ENCODE measurements at regions not wholly inside any gene's neighbourhood (a gene's known extent, or its start where the extent isn't known, plus 50 kb on each side); places are given as distances from the start of the nearest gene placed in this dataset.
"Not testable (repeated sequence)": the region's sequence is repeated elsewhere in the genome, so short reads cannot be mapped to it uniquely, and the experiment has no call there.

GRCh38 chrX:98263135-98263534 lies 1379.4 kb downstream of the RPA4 start:
- no peak for DNase-seq (ENCODE audit: extremely low spot score, unreplicated experiment)
- no peak for TF ChIP-seq CTCF (conservative IDR thresholded peaks at IDR 0.05)
- no peak overlapping the region for H3K27ac Mint-ChIP-seq
- peaks cover 6% of the 10 kb centered on the region for H3K9me3 Mint-ChIP-seq
- no peaks in the 10 kb centered on the region for H3K4me1 Mint-ChIP-seq (ENCODE audit: unreplicated experiment)
- H3K36me3 Mint-ChIP-seq, result no peaks in the 10 kb centered on the region
- H3K27me3 Mint-ChIP-seq, result no peaks in the 10 kb centered on the region
- H3K4me3 Mint-ChIP-seq, result no peak overlapping the region

GRCh38 chrX:98289726-98290125 lies 1406.0 kb downstream of the RPA4 start:
- Mint-ChIP-seq H3K4me3 (no peak overlapping the region), H3K27me3 (no peaks in the 10 kb centered on the region), H3K27ac (no peak overlapping the region), H3K9me3 (no peaks in the 10 kb centered on the region), H3K36me3 (no peaks in the 10 kb centered on the region), H3K4me1 (ENCODE audit: unreplicated experiment) (no peaks in the 10 kb centered on the region)
- no peak for TF ChIP-seq CTCF (conservative IDR thresholded peaks at IDR 0.05)
- no peak for DNase-seq (ENCODE audit: extremely low spot score, unreplicated experiment)

- H3K9me3 Mint-ChIP-seq, result no peaks in the 10 kb centered on the region
- no peaks in the 10 kb centered on the region for H3K36me3 Mint-ChIP-seq
- TF ChIP-seq CTCF (conservative IDR thresholded peaks at IDR 0.05), result no peak
- H3K27me3 Mint-ChIP-seq, result no peaks in the 10 kb centered on the region
- no peak overlapping the region for H3K4me3 Mint-ChIP-seq
- DNase-seq (ENCODE audit: extremely low spot score, unreplicated experiment), result no peak
- no peaks in the 10 kb centered on the region for H3K4me1 Mint-ChIP-seq (ENCODE audit: unreplicated experiment)
- H3K27ac Mint-ChIP-seq, result no peak overlapping the region
Observed at GRCh38 chrX:98294310-98294709, 1410.6 kb downstream of the RPA4 start.

GRCh38 chrX:98296129-98296528 lies 1412.4 kb downstream of the RPA4 start:
- Mint-ChIP-seq H3K27ac (no peak overlapping the region), H3K9me3 (peaks cover 7% of the 10 kb centered on the region), H3K27me3 (no peaks in the 10 kb centered on the region), H3K4me1 (ENCODE audit: unreplicated experiment) (no peaks in the 10 kb centered on the region), H3K4me3 (no peak overlapping the region), H3K36me3 (no peaks in the 10 kb centered on the region)
- TF ChIP-seq CTCF (conservative IDR thresholded peaks at IDR 0.05), result no peak
- DNase-seq (ENCODE audit: extremely low spot score, unreplicated experiment), result no peak

- H3K9me3 Mint-ChIP-seq, result peaks cover 7% of the 10 kb centered on the region
- no peak for DNase-seq (ENCODE audit: extremely low spot score, unreplicated experiment)
- H3K36me3 Mint-ChIP-seq, result no peaks in the 10 kb centered on the region
- no peak for TF ChIP-seq CTCF (conservative IDR thresholded peaks at IDR 0.05)
- H3K27me3 Mint-ChIP-seq, result no peaks in the 10 kb centered on the region
- no peak overlapping the region for H3K27ac Mint-ChIP-seq
- no peak overlapping the region for H3K4me3 Mint-ChIP-seq
- H3K4me1 Mint-ChIP-seq (ENCODE audit: unreplicated experiment), result no peaks in the 10 kb centered on the region
Observed at GRCh38 chrX:98299785-98300184, 1416.1 kb downstream of the RPA4 start.

- H3K36me3 Mint-ChIP-seq; DNase-seq (ENCODE audit: extremely low spot score, unreplicated experiment); H3K27me3 Mint-ChIP-seq; H3K27ac Mint-ChIP-seq; H3K9me3 Mint-ChIP-seq; H3K4me3 Mint-ChIP-seq; H3K4me1 Mint-ChIP-seq (ENCODE audit: unreplicated experiment): not testable (repeated sequence)
Observed at GRCh38 chrX:98300536-98300935, 1416.8 kb downstream of the RPA4 start.

Measured in type B pancreatic cell (in vitro differentiated cells).